ENCODE measurements at regions not wholly inside any gene's neighbourhood (a gene's known extent, or its start where the extent isn't known, plus 50 kb on each side); places are given as distances from the start of the nearest gene placed in this dataset.

DNA sequence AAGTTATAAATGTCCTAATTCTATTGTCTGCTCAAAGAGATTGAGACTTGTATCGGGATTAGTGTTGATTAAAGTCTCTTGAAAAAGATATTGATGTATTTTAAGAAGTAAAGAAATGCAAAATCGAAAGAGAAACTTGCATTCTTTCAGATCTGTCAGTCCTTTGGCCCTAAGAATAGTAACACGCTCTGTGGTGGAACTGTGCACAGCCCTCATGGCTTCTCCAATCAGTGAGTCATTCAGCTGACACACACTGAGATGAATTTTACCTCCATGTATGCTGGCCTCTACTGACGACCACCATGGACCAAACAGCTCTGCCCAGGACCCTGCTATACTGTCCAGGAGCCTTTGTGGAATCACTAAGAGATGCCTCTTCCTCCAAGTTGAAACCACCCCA is 232.4 kb downstream of the ESM1 start:
- in situ Hi-C loops (cut with HindIII; ENCODE audit: low sequenced_read_pairs) = no loop called here

GRCh38 chr5:54748527-54748926 is 231.0 kb downstream of the SNX18 start:
- in situ Hi-C loops (cut with HindIII; ENCODE audit: low sequenced_read_pairs) = no loop called here

DNA sequence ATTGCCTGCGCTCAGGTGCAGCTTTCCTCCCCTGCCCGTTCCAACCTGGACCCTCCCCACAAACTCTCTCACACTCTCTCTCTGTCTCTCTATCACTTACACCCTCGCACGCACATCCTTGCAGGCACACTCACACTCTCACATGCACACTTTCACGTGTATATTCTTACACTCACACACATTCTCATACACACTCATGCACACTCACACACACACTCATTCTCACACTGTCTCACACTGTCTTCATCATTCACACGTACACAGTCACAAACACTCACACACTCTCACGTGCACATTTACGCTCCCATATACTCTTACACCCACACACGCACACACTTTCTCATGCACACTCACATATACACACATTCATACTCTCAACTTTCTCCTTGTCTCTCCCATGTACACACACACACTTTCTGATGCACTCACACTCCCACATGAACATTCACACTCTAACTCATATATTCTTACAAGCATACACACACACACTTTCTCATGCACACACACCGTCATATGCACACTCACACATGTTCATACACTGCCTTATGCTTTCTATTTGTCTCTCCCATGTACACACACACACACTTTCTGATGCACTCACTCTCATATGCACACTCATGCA is 229.3 kb downstream of the SNX18 start:
- in situ Hi-C loops (cut with HindIII; ENCODE audit: low sequenced_read_pairs) = no loop called here

- in situ Hi-C loops (cut with HindIII; ENCODE audit: low sequenced_read_pairs) = no loop called here
These were observed 228.8 kb downstream of the SNX18 start for GRCh38 chr5:54746346-54746745.

- in situ Hi-C loops (cut with HindIII; ENCODE audit: low sequenced_read_pairs) = no loop called here
These were observed 228.0 kb downstream of the SNX18 start for GRCh38 chr5:54745599-54745998.

DNA sequence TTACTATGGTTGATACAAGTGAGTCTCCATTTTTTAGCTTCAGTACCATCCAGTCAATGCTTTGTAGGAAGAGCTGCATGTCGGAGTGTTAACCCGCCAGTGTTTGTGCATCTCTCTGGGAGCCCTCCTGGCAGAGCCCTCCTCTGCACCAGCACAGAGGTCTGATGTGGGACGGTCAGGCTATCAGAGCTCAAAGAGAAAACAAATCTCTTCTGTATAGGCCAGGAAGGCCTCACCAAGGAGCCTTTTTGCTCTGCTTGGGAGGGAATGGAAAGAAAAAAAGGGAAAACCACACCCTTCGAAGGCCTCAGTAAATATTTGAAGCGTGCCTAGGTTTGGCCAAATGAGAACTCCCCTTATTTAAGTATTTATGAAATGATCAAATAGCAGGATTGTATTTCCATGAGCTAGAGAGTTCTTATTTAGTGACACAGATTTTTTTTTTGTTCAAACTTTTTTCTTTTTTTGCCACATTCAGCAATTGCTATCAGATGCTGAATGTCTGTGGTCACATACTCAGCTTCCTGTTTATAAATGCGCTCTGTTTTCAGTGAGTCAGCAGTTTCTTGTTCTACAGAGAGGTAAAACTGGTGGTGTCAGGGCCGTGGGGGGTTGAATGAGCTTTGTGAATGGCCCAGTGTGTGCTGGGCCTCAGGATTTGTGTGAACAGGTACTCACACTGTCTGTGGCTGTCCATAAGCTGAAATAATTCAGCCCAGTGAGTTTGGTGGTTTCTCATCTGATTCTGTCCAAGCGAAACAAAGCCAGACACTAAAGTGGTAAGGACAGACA is 226.6 kb downstream of the SNX18 start:
- in situ Hi-C loops (cut with HindIII; ENCODE audit: low sequenced_read_pairs) = no loop called here

GRCh38 chr5:54743581-54743980 is 226.0 kb downstream of the SNX18 start:
- in situ Hi-C loops (cut with HindIII; ENCODE audit: low sequenced_read_pairs) = no loop called here

DNA sequence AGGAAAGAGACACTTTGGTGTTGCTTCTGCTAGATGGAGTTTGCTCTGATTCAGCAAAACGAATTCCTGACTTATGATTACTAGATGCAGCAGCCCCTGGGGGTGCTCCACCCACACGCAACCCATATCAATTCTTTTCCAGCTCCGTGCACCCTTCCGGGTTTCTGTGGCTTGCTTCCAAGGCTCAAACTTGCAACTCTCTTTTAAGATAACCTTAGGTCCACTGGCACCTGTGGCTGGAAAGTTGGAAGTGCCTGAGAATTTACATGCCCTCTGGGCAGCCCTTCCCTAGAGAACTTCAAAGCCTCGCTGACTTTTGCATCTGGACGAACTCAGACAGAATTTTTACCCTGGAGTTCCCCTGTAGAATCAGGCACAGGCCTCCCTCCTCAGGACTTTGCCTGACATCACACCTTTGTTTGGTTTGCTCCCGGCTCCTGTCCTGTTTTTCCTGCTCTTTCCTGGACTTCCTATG is 224.9 kb downstream of the SNX18 start:
- in situ Hi-C loops (cut with HindIII; ENCODE audit: low sequenced_read_pairs) = no loop called here

- in situ Hi-C loops (cut with HindIII; ENCODE audit: low sequenced_read_pairs) = no loop called here
These were observed 224.2 kb downstream of the SNX18 start for GRCh38 chr5:54741711-54742110.

GRCh38 chr5:54740141-54740540 is 222.6 kb downstream of the SNX18 start:
- in situ Hi-C loops (cut with HindIII; ENCODE audit: low sequenced_read_pairs) = no loop called here

DNA sequence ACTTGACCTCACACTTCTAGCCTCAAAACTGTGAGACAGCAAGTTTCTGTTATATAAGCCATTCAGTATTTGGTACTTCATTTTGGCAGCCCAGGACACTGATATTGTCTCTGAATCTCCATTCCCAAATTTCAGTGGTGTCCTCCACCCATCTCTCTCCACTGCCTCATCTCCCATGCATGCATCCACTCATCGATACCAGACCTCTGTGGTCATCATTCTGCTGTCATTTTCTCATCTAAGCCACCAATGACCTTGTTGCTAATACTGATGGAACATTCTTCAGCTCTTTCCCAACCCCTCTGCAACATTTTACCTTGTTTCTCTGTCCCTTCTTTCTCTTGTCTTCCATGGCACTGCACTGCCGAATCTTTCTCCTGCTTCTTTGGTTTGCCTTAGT is 221.8 kb downstream of the SNX18 start:
- in situ Hi-C loops (cut with HindIII; ENCODE audit: low sequenced_read_pairs) = no loop called here

GRCh38 chr5:54738973-54739367 is 221.4 kb downstream of the SNX18 start:
- in situ Hi-C loops (cut with HindIII; ENCODE audit: low sequenced_read_pairs) = no loop called here

DNA sequence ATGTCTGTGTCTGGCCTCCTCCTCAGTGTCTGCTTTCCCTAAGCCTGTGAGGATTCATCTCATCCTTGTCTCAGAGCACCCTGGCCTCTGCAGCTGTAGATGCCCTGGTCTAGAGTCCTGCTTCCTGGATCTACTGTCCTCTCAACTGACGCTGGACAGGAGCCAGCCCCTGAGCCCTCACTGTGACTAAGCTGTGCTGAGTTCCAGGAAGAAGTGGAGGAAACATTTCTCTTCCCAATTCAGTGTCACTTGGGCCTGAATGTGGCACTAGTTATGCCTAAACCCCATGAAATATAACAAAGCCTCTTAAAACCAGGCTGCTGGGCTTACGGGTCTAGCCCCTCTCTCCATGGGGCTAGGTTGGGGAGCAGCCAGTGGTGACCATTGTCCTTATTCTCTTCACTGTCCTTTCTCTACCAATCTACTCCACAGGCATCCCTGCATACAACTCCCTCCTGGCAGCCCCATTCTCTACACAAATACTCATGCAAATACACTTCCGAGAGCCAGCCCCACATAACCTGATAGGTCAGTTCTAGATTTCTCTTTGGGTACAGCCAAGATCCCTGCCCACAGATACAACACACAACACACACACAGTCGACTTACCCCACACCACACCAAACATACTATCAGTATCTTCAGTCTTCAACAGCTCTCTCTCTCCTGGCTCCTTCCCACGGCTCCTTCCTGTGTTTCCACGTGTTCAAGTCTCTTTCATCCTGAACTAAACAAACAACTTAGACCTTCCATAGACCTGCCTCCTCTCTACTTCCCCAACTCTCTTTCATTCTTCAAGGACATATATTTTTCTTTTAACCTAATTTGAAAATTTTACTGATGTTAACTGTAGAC is 220.8 kb downstream of the SNX18 start:
- in situ Hi-C loops (cut with HindIII; ENCODE audit: low sequenced_read_pairs) = no loop called here

- in situ Hi-C loops (cut with HindIII; ENCODE audit: low sequenced_read_pairs) = no loop called here
These were observed 218.6 kb downstream of the SNX18 start for GRCh38 chr5:54736003-54736797.

DNA sequence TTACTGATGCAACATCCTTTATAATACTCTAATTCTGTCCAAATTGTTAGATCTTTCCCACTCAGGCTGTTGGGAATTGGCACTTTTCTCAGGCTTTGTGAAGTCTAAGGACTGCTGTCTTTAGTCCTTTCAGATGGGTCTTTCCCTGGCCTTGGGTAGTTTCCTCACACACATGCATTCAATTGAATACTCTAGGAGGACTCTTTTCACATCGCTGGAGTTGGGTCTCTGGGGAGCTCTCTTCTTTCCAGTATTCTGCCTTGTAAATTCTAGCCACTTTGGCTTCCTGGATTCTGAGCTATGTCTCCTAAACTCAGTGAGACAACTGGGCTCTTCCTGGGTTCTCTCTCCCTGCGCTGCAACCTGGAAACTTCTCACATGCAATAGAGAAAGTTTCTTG is 215.5 kb downstream of the SNX18 start:
- in situ Hi-C loops (cut with HindIII; ENCODE audit: low sequenced_read_pairs) = no loop called here

- in situ Hi-C loops (cut with HindIII; ENCODE audit: low sequenced_read_pairs) = no loop called here
These were observed 214.5 kb downstream of the SNX18 start for GRCh38 chr5:54732108-54732507.

GRCh38 chr5:54728588-54728915 is 211.0 kb downstream of the SNX18 start:
- in situ Hi-C loops (cut with HindIII; ENCODE audit: low sequenced_read_pairs) = no loop called here

- in situ Hi-C loops (cut with HindIII; ENCODE audit: low sequenced_read_pairs) = no loop called here
These were observed 210.5 kb downstream of the SNX18 start for GRCh38 chr5:54727874-54728587.

DNA sequence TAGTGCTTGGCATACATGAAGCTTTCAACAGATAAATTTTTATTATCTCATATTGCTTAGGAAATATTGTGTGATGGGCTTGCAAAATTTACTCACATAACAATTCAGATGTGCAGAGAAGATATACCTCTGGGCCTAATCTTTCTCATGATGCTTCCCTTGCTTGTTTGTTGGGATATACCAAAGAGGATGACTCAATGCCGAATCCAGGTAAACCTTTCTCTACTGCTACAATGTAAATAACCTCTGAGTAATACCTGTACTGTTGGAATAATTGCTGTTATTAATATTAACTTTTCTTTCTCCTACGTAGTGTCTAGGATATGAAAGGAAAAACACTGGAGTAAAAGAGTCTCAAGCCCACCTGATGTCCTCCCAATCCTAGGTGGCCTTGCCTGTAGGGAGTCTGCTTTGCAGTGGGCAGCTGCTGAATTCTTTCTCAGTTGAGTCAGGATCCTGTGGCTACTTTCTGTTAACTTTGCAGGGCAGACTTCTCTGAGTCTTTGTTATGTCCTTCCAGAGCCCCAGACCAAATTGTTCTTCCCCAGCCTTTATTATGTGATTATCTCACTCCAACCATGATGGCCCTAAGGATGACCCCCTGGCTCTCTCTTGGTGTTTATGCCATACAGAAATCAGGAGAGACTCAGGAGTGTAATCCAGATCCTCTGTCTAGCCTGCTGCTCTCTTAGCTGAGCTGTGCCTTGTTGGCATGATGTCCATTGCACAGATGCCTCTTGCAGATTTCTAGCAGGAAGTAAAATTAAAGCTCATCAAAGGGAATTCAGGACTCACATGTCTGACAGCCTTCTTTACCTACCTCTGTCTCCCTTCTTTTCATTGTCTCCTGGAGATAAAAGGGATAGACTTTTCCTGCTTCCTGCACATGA is 208.1 kb downstream of the SNX18 start:
- in situ Hi-C loops (cut with HindIII; ENCODE audit: low sequenced_read_pairs) = no loop called here
